SU-DHL-6 (cell line): ENCODE measurements at regions not wholly inside any gene's neighbourhood (a gene's known extent, or its start where the extent isn't known, plus 50 kb on each side); places are given as distances from the start of the nearest gene placed in this dataset.

Experiments
- H2AFZ ChIP-seq: fragments of 200-600 bp; sonication (generic); 2 replicates; pipeline ENCODE4 v1.6.1; 2014; ENCODE audit warnings: low read depth, mild to moderate bottlenecking, moderate library complexity, mixed read lengths, antibody characterized with exemption, low read length; ENCODE audit not compliant: severe bottlenecking
- H3F3A ChIP-seq: fragments of 200-600 bp; shearing (Covaris generic); 2 replicates; pipeline ENCODE4 v1.6.0; 2016; ENCODE audit warnings: antibody characterized with exemption, mild to moderate bottlenecking; ENCODE audit not compliant: insufficient read depth
- H3K27ac ChIP-seq: fragments of 200-600 bp; sonication (generic); 2 replicates; pipeline ENCODE4 v1.5.1; 2016; ENCODE audit warnings: low read depth, mild to moderate bottlenecking, low read length, moderate library complexity, mixed read lengths
- H3K27me3 ChIP-seq: fragments of 200-600 bp; sonication (generic), shearing (Covaris generic); 2 replicates; pipeline ENCODE4 v1.6.0; 2014; ENCODE audit warnings: mild to moderate bottlenecking, low read length
- H3K36me3 ChIP-seq: fragments of 200-600 bp; sonication (generic); 2 replicates; pipeline ENCODE4 v1.6.1; 2014; ENCODE audit warnings: mild to moderate bottlenecking, low read length, mixed read lengths
- H3K4me2 ChIP-seq: fragments of 300-600, 200-600 bp; shearing (Covaris generic), sonication (generic); 2 replicates; pipeline ENCODE4 v1.6.0; 2014; ENCODE audit warnings: low read length, low read depth, mild to moderate bottlenecking; ENCODE audit not compliant: poor library complexity, severe bottlenecking
- H3K4me3 ChIP-seq: fragments of 200-600 bp; sonication (generic); 2 replicates; pipeline ENCODE4 v1.5.1; 2014; ENCODE audit warnings: antibody characterized with exemption, low read length, mild to moderate bottlenecking, mixed read lengths; ENCODE audit not compliant: insufficient read depth, poor library complexity, severe bottlenecking
- H3K79me2 ChIP-seq: fragments of 200-600 bp; sonication (generic); 2 replicates; pipeline ENCODE4 v1.6.1; 2014; ENCODE audit warnings: mild to moderate bottlenecking, low read length, moderate library complexity; ENCODE audit not compliant: insufficient read depth
- H3K9ac ChIP-seq: fragments of 200-600 bp; sonication (generic); 2 replicates; pipeline ENCODE4 v1.7.0; 2014; ENCODE audit warnings: mild to moderate bottlenecking, low read length
- H3K9me2 ChIP-seq: fragments of 200-600 bp; sonication (generic); replicated peaks from 2 replicates; pipeline ENCODE4 v1.6.1; 2014; ENCODE audit warnings: low read length; ENCODE audit not compliant: insufficient read depth
- H3K9me3 ChIP-seq: fragments of 200-600 bp; sonication (generic); 2 replicates; pipeline ENCODE4 v1.6.1; 2014; ENCODE audit warnings: low read length, mixed read lengths; ENCODE audit not compliant: insufficient read depth
- H4K20me1 ChIP-seq: fragments of 200-600 bp; sonication (generic); 2 replicates; pipeline ENCODE4 v1.6.1; 2014; ENCODE audit warnings: low read depth, mild to moderate bottlenecking, antibody characterized with exemption, low read length, moderate library complexity, mixed read lengths
- CTCF ChIP-seq: fragments of 200-600 bp; sonication (generic); IDR thresholded peaks from one replicate; pipeline ENCODE4 v1.5.1; 2017; ENCODE audit warnings: antibody characterized with exemption, mild to moderate bottlenecking, low read length, moderate library complexity; ENCODE audit not compliant: insufficient read depth, poor library complexity, severe bottlenecking
- EZH2phosphoT487 ChIP-seq: fragments of 200-600 bp; sonication (generic), shearing (Covaris generic); conservative IDR thresholded peaks from 2 replicates; pipeline ENCODE4 v1.6.1; 2018; ENCODE audit warnings: mild to moderate bottlenecking, antibody characterized with exemption, low read length, moderate library complexity, mixed read lengths

DNA sequence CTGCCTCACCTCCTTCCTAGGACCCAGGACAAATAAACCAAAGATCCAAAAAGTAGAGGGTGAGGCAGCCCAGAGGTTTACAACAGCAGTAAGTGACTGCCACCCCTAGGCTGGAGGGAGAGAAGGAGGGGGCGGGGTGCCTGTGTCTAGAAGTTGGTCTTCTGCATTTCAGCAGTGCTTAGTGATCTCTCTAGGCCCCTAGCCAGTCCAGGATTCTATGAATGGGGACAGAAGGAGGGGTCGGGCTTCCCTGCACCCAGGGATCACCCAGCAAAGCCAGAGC, 62.8 kb upstream of the KDM7A start:
- no peaks in the 10 kb centered on the region for H3K9me3 ChIP-seq
- no peaks in the 10 kb centered on the region for H3K27me3 ChIP-seq
- H3K36me3 ChIP-seq = no peaks in the 10 kb centered on the region
- H3K9me2 ChIP-seq = no peaks in the 10 kb centered on the region
- no peak overlapping the region for H3K4me3 ChIP-seq
- H3K27ac ChIP-seq = no peak overlapping the region
- H3K79me2 ChIP-seq = no peaks in the 10 kb centered on the region
- H3K4me2 ChIP-seq = no peak overlapping the region
- H4K20me1 ChIP-seq = no peaks in the 10 kb centered on the region
- no peaks in the 10 kb centered on the region for H3F3A ChIP-seq
- TF ChIP-seq EZH2phosphoT487 (no peak), CTCF (no peak)
- no peak overlapping the region for H2AFZ ChIP-seq
- no peak overlapping the region for H3K9ac ChIP-seq

DNA sequence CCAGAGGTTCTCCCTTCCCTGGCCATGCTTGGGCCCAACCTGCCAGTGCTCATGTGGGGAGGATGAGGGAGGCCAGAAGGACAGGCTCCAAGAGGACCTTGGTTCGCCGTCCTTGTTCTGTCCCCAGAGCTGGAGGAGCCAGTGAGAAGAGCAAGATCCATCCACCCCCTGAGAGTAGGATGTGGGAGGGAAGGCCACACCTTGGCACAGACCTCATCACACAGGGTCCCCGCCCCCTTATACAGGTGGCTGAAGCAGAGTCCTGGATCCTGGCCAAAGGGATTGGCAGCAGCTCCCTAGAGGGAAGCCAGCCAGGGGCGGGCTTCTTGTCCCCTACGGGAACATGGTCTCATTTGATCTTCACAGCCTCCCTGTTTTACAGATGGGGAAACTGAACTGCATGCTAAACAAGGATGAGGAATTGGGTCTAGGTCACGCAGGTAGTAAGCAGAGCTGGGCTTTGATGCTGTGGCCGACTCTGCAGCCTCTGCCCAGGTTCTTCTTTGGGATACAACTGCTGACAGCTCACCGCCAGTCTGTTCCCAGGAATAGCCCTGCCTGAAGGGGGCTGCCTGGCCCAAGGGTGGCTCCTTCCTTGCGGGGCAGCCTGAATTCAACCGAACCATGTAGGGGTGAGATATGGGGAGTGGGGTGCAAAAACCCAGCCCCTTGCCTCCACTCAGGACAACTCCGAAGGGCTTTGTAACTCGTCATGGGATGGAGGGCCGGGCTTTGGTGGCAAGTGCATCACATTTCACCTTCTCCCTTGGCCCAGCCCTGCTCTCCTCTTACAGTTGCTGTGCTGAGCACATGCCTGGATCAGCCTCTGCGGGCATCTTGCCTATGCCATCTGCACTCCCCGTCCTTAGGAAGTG, 62.2 kb upstream of the KDM7A start:
- Histone ChIP-seq H3K4me3 (no peak overlapping the region), H3K4me2 (no peak overlapping the region), H3K9me3 (no peaks in the 10 kb centered on the region), H3F3A (no peaks in the 10 kb centered on the region), H2AFZ (no peak overlapping the region), H3K27ac (no peak overlapping the region), H3K9ac (no peak overlapping the region), H3K36me3 (no peaks in the 10 kb centered on the region), H3K79me2 (no peaks in the 10 kb centered on the region), H3K27me3 (no peaks in the 10 kb centered on the region), H3K9me2 (no peaks in the 10 kb centered on the region), H4K20me1 (no peaks in the 10 kb centered on the region)
- TF ChIP-seq EZH2phosphoT487 = no peak
- TF ChIP-seq CTCF = no peak

- no peak for TF ChIP-seq EZH2phosphoT487
- no peak for TF ChIP-seq CTCF
- no peaks in the 10 kb centered on the region for H3K9me3 ChIP-seq
- H3K9me2 ChIP-seq = no peaks in the 10 kb centered on the region
- no peak overlapping the region for H3K4me3 ChIP-seq
- no peaks in the 10 kb centered on the region for H3K27me3 ChIP-seq
- H3K27ac ChIP-seq = no peak overlapping the region
- H3K36me3 ChIP-seq = no peaks in the 10 kb centered on the region
- H3K79me2 ChIP-seq = no peaks in the 10 kb centered on the region
- H3K4me2 ChIP-seq = no peak overlapping the region
- H2AFZ ChIP-seq = no peak overlapping the region
- no peak overlapping the region for H3K9ac ChIP-seq
- H4K20me1 ChIP-seq = no peaks in the 10 kb centered on the region
- H3F3A ChIP-seq = no peaks in the 10 kb centered on the region
Measured at GRCh38 chr7:140237390-140237789, 60.6 kb upstream of the KDM7A start.

- H3K79me2 ChIP-seq = no peaks in the 10 kb centered on the region
Measured at GRCh38 chr7:140236626-140237025, 59.8 kb upstream of the KDM7A start.

More at GRCh38 chr7:140236626-140237025, 59.8 kb upstream of the KDM7A start:
- TF ChIP-seq EZH2phosphoT487 = no peak
- TF ChIP-seq CTCF = no peak
- H3F3A ChIP-seq = no peaks in the 10 kb centered on the region
- no peak overlapping the region for H3K27ac ChIP-seq
- H3K4me3 ChIP-seq = no peak overlapping the region
- H3K36me3 ChIP-seq = no peaks in the 10 kb centered on the region
- H3K4me2 ChIP-seq = no peak overlapping the region
- no peak overlapping the region for H3K9ac ChIP-seq
- H2AFZ ChIP-seq = no peak overlapping the region
- H4K20me1 ChIP-seq = no peaks in the 10 kb centered on the region
- H3K27me3 ChIP-seq = no peaks in the 10 kb centered on the region
- H3K9me3 ChIP-seq = no peaks in the 10 kb centered on the region
- H3K9me2 ChIP-seq = no peaks in the 10 kb centered on the region
